ENCODE measurements at regions not wholly inside any gene's neighbourhood (a gene's known extent, or its start where the extent isn't known, plus 50 kb on each side); places are given as distances from the start of the nearest gene placed in this dataset.

DNA sequence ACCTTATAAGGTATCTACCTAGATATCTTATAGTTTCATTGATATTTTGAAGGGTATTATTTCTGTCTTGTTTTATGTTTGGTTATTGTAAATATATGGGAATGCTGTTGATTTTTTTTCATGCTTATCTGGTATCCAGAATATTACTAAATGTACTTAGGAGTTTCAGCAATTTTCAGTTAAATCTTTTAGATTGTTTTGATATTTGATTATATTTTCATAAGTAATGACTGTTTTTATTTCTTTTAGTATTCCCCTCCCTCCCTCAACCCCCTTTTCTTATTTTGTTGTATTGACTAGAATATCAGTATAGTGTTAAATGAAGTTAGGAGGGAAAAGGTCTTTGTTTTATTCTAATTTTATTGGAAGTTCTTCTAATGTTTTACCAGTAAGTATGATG lies 344.4 kb upstream of the PROX1 start:
- TF ChIP-seq, protein P1, sequence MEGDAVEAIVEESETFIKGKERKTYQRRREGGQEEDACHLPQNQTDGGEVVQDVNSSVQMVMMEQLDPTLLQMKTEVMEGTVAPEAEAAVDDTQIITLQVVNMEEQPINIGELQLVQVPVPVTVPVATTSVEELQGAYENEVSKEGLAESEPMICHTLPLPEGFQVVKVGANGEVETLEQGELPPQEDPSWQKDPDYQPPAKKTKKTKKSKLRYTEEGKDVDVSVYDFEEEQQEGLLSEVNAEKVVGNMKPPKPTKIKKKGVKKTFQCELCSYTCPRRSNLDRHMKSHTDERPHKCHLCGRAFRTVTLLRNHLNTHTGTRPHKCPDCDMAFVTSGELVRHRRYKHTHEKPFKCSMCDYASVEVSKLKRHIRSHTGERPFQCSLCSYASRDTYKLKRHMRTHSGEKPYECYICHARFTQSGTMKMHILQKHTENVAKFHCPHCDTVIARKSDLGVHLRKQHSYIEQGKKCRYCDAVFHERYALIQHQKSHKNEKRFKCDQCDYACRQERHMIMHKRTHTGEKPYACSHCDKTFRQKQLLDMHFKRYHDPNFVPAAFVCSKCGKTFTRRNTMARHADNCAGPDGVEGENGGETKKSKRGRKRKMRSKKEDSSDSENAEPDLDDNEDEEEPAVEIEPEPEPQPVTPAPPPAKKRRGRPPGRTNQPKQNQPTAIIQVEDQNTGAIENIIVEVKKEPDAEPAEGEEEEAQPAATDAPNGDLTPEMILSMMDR (IDR thresholded peaks at IDR 0.05; ENCODE audit: low read depth, low read length): no peak
- TF ChIP-seq EZH2phosphoT487 (IDR thresholded peaks at IDR 0.05; ENCODE audit: low read depth): no peak
